Liver (tissue), 7 donors: ENCODE measurements at regions not wholly inside any gene's neighbourhood (a gene's known extent, or its start where the extent isn't known, plus 50 kb on each side); places are given as distances from the start of the nearest gene placed in this dataset.

Experiments used
- DNase-seq: peaks from one replicate; pipeline ENCODE4 v3.0.0-alpha.2; 2017; ENCODE audit warnings: low spot score
- H3K27ac ChIP-seq, 2 donors: one replicate each; pipeline ENCODE4 v1.7.0; 2013; ENCODE audit warnings: inconsistent platforms in 2 of 2, low read length in 2 of 2, control low read depth in 1 of 2, low read depth in 1 of 2, mild to moderate bottlenecking in 1 of 2
- H3K27me3 ChIP-seq, 4 donors: one replicate each; pipeline versions ENCODE4 v1.6.1 to v1.7.0; 2013; ENCODE audit warnings: low read length in 3 of 4, inconsistent platforms in 1 of 4, mild to moderate bottlenecking in 1 of 4, moderate library complexity in 1 of 4; ENCODE audit not compliant: control insufficient read depth in 4 of 4, insufficient read depth in 4 of 4
- H3K36me3 ChIP-seq, 4 donors: one replicate each; pipeline versions ENCODE4 v1.6.1 to v1.7.0; 2013; ENCODE audit warnings: low read length in 3 of 4, mild to moderate bottlenecking in 3 of 4, low read depth in 1 of 4, moderate library complexity in 1 of 4; ENCODE audit not compliant: control insufficient read depth in 4 of 4, insufficient read depth in 3 of 4
- H3K4me1 ChIP-seq, 4 donors: one replicate each; pipeline versions ENCODE4 v1.6.1 to v1.7.0; 2013; ENCODE audit warnings: low read length in 3 of 4, mild to moderate bottlenecking in 3 of 4, moderate library complexity in 1 of 4; ENCODE audit not compliant: control insufficient read depth in 4 of 4, insufficient read depth in 4 of 4
- H3K4me3 ChIP-seq, 3 donors: one replicate each; pipeline versions ENCODE4 v1.6.1 to v1.7.0; 2013; ENCODE audit warnings: low read length in 3 of 3, control low read depth in 1 of 3, low read depth in 1 of 3, mild to moderate bottlenecking in 1 of 3
- H3K9ac ChIP-seq, 2 donors: one replicate each; pipeline ENCODE4 v1.7.0; 2013; ENCODE audit warnings: low read length in 2 of 2, mild to moderate bottlenecking in 2 of 2, moderate library complexity in 2 of 2, control low read depth in 1 of 2, low read depth in 1 of 2
- H3K9me3 ChIP-seq, 4 donors: one replicate each; pipeline versions ENCODE4 v1.6.1 to v1.7.0; 2013; ENCODE audit warnings: low read length in 3 of 4; ENCODE audit not compliant: control insufficient read depth in 4 of 4
- ATF3 ChIP-seq: IDR thresholded peaks from 2 replicates; pipeline ENCODE4 v1.6.1; 2016; ENCODE audit warnings: antibody characterized with exemption
- EGR1 ChIP-seq, 2 donors: IDR thresholded peaks; 2 replicates each; pipeline ENCODE4 v1.6.1; 2016 to 2018; ENCODE audit warnings: antibody characterized with exemption in 2 of 2, low read depth in 2 of 2
- FOXA1 ChIP-seq: IDR thresholded peaks from 2 replicates; pipeline ENCODE4 v1.6.1; 2016; ENCODE audit warnings: antibody characterized with exemption
- FOXA2 ChIP-seq: IDR thresholded peaks from 2 replicates; pipeline ENCODE4 v1.6.1; 2016; ENCODE audit warnings: antibody characterized with exemption
- GABPA ChIP-seq, 2 donors: IDR thresholded peaks in 1 of 2; conservative IDR thresholded peaks in 1 of 2; 2 replicates each; pipeline ENCODE4 v1.6.1; 2016; ENCODE audit warnings: antibody characterized with exemption in 2 of 2, mild to moderate bottlenecking in 1 of 2, moderate library complexity in 1 of 2
- JUND ChIP-seq, 2 donors: IDR thresholded peaks; 2 replicates each; pipeline ENCODE4 v1.6.1; 2016; ENCODE audit warnings: antibody characterized with exemption in 2 of 2
- NR2F2 ChIP-seq: IDR thresholded peaks from 2 replicates; pipeline ENCODE4 v1.6.1; 2016; ENCODE audit warnings: antibody characterized with exemption
- RAD21 ChIP-seq, 2 donors: IDR thresholded peaks; 2 replicates each; pipeline ENCODE4 v1.6.1; 2016; ENCODE audit warnings: antibody characterized with exemption in 2 of 2, mild to moderate bottlenecking in 2 of 2
- RXRA ChIP-seq, 2 donors: IDR thresholded peaks; 2 replicates each; pipeline ENCODE4 v1.6.1; 2017 to 2018; ENCODE audit warnings: antibody characterized with exemption in 2 of 2, mild to moderate bottlenecking in 1 of 2
- SP1 ChIP-seq: IDR thresholded peaks from 2 replicates; pipeline ENCODE4 v1.6.1; 2018; ENCODE audit warnings: antibody characterized with exemption, mild to moderate bottlenecking
- ZBTB33 ChIP-seq: IDR thresholded peaks from 2 replicates; pipeline ENCODE4 v1.6.1; 2016; ENCODE audit warnings: antibody characterized with exemption
- WGBS: extraction: QIAGEN DNeasy Blood & Tissue Kit; methylation state at CpG from one replicate; pipeline ENCODE4 v1.1.7; 2013; 5-methylcytosine and 5-hydroxymethylcytosine counted together
- TF ChIP-seq, protein P1 (sequence below): IDR thresholded peaks from 2 replicates; pipeline ENCODE4 v1.6.1; 2016; ENCODE audit warnings: antibody characterized with exemption, mild to moderate bottlenecking
- donor health status: healthy.
- donor health status: healthy.
- donor health status: healthy.
- donor health status: healthy.

GRCh38 chr2:21822505-21822904 is 698.7 kb downstream of the TDRD15 start:
- Histone ChIP-seq H3K4me1 (no peaks in the 10 kb centered on the region), H3K27me3 (peaks cover 0 to 3% (median 0%) of the 10 kb centered on the region in 4 donors), H3K9ac (no peak overlapping the region), H3K36me3 (no peaks in the 10 kb centered on the region), H3K4me3 (no peak overlapping the region), H3K9me3 (peaks cover 0 to 2% (median 0%) of the 10 kb centered on the region in 4 donors), H3K27ac (no peak overlapping the region)
- no peak for DNase-seq
- TF ChIP-seq RAD21 (IDR thresholded peaks at IDR 0.05) (no peak), JUND (IDR thresholded peaks at IDR 0.05) (no peak), ATF3 (no peak), FOXA2 (no peak), NR2F2 (no peak), ZBTB33 (no peak)
- TF ChIP-seq, protein P1, sequence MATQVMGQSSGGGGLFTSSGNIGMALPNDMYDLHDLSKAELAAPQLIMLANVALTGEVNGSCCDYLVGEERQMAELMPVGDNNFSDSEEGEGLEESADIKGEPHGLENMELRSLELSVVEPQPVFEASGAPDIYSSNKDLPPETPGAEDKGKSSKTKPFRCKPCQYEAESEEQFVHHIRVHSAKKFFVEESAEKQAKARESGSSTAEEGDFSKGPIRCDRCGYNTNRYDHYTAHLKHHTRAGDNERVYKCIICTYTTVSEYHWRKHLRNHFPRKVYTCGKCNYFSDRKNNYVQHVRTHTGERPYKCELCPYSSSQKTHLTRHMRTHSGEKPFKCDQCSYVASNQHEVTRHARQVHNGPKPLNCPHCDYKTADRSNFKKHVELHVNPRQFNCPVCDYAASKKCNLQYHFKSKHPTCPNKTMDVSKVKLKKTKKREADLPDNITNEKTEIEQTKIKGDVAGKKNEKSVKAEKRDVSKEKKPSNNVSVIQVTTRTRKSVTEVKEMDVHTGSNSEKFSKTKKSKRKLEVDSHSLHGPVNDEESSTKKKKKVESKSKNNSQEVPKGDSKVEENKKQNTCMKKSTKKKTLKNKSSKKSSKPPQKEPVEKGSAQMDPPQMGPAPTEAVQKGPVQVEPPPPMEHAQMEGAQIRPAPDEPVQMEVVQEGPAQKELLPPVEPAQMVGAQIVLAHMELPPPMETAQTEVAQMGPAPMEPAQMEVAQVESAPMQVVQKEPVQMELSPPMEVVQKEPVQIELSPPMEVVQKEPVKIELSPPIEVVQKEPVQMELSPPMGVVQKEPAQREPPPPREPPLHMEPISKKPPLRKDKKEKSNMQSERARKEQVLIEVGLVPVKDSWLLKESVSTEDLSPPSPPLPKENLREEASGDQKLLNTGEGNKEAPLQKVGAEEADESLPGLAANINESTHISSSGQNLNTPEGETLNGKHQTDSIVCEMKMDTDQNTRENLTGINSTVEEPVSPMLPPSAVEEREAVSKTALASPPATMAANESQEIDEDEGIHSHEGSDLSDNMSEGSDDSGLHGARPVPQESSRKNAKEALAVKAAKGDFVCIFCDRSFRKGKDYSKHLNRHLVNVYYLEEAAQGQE = no peak
- 83% methylated on average over 2 of the region's 2 CpGs for WGBS

DNA sequence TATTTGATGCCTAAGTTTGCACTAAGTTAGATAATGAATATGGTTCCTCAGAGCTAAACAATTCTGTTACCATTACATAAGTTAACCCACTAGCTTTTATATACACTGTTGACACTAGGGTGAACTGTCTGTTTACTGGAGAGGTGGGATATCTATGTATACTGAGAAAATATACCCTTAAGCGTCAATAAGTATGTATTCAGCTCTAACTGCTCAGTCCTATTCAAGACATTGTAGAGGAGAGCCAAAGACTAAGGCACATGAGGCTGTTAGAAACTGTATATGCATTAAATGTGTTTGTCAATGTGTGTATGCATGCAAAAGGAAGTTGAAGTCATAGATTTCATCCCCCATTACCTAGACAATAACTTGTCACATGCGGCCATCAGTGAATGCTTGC is 710.0 kb downstream of the TDRD15 start:
- no peaks in the 10 kb centered on the region for H3K4me1 ChIP-seq
- H3K9me3 ChIP-seq = no peaks in the 10 kb centered on the region
- no peak overlapping the region for H3K27ac ChIP-seq
- no peak for DNase-seq
- H3K9ac ChIP-seq = no peak overlapping the region
- no peaks in the 10 kb centered on the region for H3K27me3 ChIP-seq
- no peaks in the 10 kb centered on the region for H3K36me3 ChIP-seq
- TF ChIP-seq JUND (IDR thresholded peaks at IDR 0.05) (no peak), ATF3 (no peak)
- WGBS = 79% methylated on average over 2 of the region's 2 CpGs
- no peak overlapping the region for H3K4me3 ChIP-seq

DNA sequence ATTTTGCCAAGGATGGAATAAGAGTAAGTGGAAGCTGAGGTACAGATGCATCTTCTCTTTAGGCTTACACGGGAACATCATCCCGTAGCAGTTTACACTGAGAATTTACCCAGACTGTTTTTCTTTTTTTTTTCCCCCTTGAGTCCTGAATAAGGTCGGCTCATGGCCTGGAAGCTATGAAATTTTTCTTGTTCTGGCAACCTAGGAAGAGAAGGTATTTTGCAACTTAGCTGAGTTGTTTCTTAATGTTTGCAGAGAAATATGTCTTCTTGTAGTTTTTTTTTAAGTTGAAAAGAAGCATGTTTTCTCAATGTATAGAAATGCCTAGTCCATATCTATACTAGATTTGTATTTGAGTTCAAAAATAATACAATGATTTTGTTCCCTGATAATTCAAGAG is 712.5 kb downstream of the TDRD15 start:
- no peak overlapping the region for H3K9ac ChIP-seq
- no peaks in the 10 kb centered on the region for H3K27me3 ChIP-seq
- 77% methylated on average over 3 of the region's 3 CpGs for WGBS
- no peak for DNase-seq
- no peak overlapping the region for H3K4me3 ChIP-seq
- no peaks in the 10 kb centered on the region for H3K4me1 ChIP-seq
- H3K36me3 ChIP-seq = no peaks in the 10 kb centered on the region
- H3K9me3 ChIP-seq = no peaks in the 10 kb centered on the region
- no peak overlapping the region for H3K27ac ChIP-seq
- TF ChIP-seq FOXA1 (no peak), EGR1 (IDR thresholded peaks at IDR 0.05; ENCODE audit: low read depth in 2 of 2) (no peak), SP1 (no peak), GABPA (IDR thresholded peaks at IDR 0.05 in 1 of 2, conservative IDR thresholded peaks at IDR 0.05 in 1 of 2) (no peak), ZBTB33 (no peak), RXRA (IDR thresholded peaks at IDR 0.05) (no peak), RAD21 (IDR thresholded peaks at IDR 0.05) (no peak), ATF3 (no peak)
- TF ChIP-seq, protein P1 = no peak
